H1 (cell line): ENCODE measurements at regions not wholly inside any gene's neighbourhood (a gene's known extent, or its start where the extent isn't known, plus 50 kb on each side); places are given as distances from the start of the nearest gene placed in this dataset.

Experiments used
- CBX5 ChIP-seq: fragments of 300-800, 300-1000 bp; sonication (generic); IDR thresholded peaks from 2 replicates; pipeline ENCODE4 v1.7.1; 2016; ENCODE audit warnings: antibody characterized with exemption, low read length, low read depth
- CHD1 ChIP-seq: IDR thresholded peaks from 2 replicates; pipeline ENCODE4 v1.6.1; 2012; ENCODE audit warnings: low read depth, low read length, improper control_type of control experiment
- CREB1 ChIP-seq: IDR thresholded peaks from 2 replicates; pipeline ENCODE4 v1.6.1; 2012; ENCODE audit warnings: inconsistent platforms
- CTBP2 ChIP-seq: IDR thresholded peaks from 2 replicates; pipeline ENCODE4 v1.7.0; 2011; ENCODE audit warnings: borderline replicate concordance, mild to moderate bottlenecking, moderate library complexity, mixed read lengths, low read length; ENCODE audit not compliant: insufficient read depth, insufficient read length
- KDM1A ChIP-seq: fragments of 200-600, 300-600 bp; sonication (generic); IDR thresholded peaks from 2 replicates; pipeline ENCODE4 v1.7.1; 2016; ENCODE audit warnings: mild to moderate bottlenecking, low read length, borderline replicate concordance
- KDM4A ChIP-seq: IDR thresholded peaks from one replicate; pipeline ENCODE4 v1.7.1; 2012; ENCODE audit warnings: low read depth, mild to moderate bottlenecking, moderate library complexity, low read length, inconsistent platforms; ENCODE audit not compliant: severe bottlenecking
- MAFK ChIP-seq: IDR thresholded peaks from 2 replicates; pipeline ENCODE4 v1.6.1; 2012; ENCODE audit warnings: low read depth, mild to moderate bottlenecking, improper control_type of control experiment, low read length
- POLR2A ChIP-seq, 2 experiments: IDR thresholded peaks; 1 replicate in 1 of 2; 2 replicates in 1 of 2; pipeline ENCODE4 v1.6.1; 2011; ENCODE audit warnings: low read depth in 2 of 2, low read length in 2 of 2, mild to moderate bottlenecking in 2 of 2; ENCODE audit errors: control extremely low read depth in 1 of 2
- RFX5 ChIP-seq: IDR thresholded peaks from 2 replicates; pipeline ENCODE4 v1.6.1; 2011; ENCODE audit warnings: low read depth, low read length, improper control_type of control experiment, borderline replicate concordance
- SIN3A ChIP-seq, 2 experiments: IDR thresholded peaks in 1 of 2; conservative IDR thresholded peaks in 1 of 2; 2 replicates each; pipeline ENCODE4 v1.6.1; 2011 to 2012; ENCODE audit warnings: low read length in 2 of 2, improper control_type of control experiment in 1 of 2, low read depth in 1 of 2, mild to moderate bottlenecking in 1 of 2
- SP1 ChIP-seq: IDR thresholded peaks from 2 replicates; pipeline ENCODE4 v1.6.1; 2011; ENCODE audit warnings: low read depth, low read length
- TAF1 ChIP-seq: IDR thresholded peaks from 2 replicates; pipeline ENCODE4 v1.6.1; 2011; ENCODE audit warnings: mild to moderate bottlenecking, low read depth, low read length
- YY1 ChIP-seq: IDR thresholded peaks from 2 replicates; pipeline ENCODE4 v1.6.1; 2011; ENCODE audit warnings: low read depth, mild to moderate bottlenecking, low read length
- TF ChIP-seq, protein P1 (sequence below): fragments of 300-600 bp; sonication (generic); IDR thresholded peaks from 2 replicates; pipeline ENCODE4 v1.7.1; 2012; ENCODE audit warnings: low read length, moderate library complexity, mild to moderate bottlenecking, inconsistent platforms; ENCODE audit not compliant: insufficient replicate concordance

DNA sequence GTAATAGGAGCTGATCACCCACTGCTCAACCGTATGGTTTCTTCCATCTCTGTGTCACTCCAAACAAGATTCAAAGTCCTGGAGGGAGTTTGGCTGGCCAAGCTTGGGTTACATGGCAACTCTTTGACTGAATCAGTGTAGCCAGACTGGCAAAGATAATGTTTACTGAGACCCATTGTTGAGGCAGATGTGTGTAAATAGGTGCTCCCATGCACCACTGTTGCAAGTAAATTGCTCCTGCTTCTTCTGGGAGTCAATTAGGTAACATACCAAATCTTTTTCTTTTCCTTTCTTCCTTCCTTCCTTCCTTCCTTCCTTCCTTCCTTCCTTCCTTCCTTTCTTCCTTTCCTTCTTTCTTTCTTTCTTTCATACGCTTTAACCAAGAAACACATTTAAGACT, 86.3 kb upstream of the DHX40 start (continued):
- TF ChIP-seq, protein P1, sequence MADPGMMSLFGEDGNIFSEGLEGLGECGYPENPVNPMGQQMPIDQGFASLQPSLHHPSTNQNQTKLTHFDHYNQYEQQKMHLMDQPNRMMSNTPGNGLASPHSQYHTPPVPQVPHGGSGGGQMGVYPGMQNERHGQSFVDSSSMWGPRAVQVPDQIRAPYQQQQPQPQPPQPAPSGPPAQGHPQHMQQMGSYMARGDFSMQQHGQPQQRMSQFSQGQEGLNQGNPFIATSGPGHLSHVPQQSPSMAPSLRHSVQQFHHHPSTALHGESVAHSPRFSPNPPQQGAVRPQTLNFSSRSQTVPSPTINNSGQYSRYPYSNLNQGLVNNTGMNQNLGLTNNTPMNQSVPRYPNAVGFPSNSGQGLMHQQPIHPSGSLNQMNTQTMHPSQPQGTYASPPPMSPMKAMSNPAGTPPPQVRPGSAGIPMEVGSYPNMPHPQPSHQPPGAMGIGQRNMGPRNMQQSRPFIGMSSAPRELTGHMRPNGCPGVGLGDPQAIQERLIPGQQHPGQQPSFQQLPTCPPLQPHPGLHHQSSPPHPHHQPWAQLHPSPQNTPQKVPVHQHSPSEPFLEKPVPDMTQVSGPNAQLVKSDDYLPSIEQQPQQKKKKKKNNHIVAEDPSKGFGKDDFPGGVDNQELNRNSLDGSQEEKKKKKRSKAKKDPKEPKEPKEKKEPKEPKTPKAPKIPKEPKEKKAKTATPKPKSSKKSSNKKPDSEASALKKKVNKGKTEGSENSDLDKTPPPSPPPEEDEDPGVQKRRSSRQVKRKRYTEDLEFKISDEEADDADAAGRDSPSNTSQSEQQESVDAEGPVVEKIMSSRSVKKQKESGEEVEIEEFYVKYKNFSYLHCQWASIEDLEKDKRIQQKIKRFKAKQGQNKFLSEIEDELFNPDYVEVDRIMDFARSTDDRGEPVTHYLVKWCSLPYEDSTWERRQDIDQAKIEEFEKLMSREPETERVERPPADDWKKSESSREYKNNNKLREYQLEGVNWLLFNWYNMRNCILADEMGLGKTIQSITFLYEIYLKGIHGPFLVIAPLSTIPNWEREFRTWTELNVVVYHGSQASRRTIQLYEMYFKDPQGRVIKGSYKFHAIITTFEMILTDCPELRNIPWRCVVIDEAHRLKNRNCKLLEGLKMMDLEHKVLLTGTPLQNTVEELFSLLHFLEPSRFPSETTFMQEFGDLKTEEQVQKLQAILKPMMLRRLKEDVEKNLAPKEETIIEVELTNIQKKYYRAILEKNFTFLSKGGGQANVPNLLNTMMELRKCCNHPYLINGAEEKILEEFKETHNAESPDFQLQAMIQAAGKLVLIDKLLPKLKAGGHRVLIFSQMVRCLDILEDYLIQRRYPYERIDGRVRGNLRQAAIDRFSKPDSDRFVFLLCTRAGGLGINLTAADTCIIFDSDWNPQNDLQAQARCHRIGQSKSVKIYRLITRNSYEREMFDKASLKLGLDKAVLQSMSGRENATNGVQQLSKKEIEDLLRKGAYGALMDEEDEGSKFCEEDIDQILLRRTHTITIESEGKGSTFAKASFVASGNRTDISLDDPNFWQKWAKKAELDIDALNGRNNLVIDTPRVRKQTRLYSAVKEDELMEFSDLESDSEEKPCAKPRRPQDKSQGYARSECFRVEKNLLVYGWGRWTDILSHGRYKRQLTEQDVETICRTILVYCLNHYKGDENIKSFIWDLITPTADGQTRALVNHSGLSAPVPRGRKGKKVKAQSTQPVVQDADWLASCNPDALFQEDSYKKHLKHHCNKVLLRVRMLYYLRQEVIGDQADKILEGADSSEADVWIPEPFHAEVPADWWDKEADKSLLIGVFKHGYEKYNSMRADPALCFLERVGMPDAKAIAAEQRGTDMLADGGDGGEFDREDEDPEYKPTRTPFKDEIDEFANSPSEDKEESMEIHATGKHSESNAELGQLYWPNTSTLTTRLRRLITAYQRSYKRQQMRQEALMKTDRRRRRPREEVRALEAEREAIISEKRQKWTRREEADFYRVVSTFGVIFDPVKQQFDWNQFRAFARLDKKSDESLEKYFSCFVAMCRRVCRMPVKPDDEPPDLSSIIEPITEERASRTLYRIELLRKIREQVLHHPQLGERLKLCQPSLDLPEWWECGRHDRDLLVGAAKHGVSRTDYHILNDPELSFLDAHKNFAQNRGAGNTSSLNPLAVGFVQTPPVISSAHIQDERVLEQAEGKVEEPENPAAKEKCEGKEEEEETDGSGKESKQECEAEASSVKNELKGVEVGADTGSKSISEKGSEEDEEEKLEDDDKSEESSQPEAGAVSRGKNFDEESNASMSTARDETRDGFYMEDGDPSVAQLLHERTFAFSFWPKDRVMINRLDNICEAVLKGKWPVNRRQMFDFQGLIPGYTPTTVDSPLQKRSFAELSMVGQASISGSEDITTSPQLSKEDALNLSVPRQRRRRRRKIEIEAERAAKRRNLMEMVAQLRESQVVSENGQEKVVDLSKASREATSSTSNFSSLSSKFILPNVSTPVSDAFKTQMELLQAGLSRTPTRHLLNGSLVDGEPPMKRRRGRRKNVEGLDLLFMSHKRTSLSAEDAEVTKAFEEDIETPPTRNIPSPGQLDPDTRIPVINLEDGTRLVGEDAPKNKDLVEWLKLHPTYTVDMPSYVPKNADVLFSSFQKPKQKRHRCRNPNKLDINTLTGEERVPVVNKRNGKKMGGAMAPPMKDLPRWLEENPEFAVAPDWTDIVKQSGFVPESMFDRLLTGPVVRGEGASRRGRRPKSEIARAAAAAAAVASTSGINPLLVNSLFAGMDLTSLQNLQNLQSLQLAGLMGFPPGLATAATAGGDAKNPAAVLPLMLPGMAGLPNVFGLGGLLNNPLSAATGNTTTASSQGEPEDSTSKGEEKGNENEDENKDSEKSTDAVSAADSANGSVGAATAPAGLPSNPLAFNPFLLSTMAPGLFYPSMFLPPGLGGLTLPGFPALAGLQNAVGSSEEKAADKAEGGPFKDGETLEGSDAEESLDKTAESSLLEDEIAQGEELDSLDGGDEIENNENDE, result no peak
- TF ChIP-seq MAFK (no peak), SIN3A (conservative IDR thresholded peaks at IDR 0.05 in 1 of 2, IDR thresholded peaks at IDR 0.05 in 1 of 2; ENCODE audit: low read depth in 1 of 2, low read length in 2 of 2) (no peak), CTBP2 (no peak), CBX5 (no peak), CREB1 (no peak), RFX5 (no peak), CHD1 (no peak), KDM4A (no peak), SP1 (no peak), POLR2A (IDR thresholded peaks at IDR 0.05; ENCODE audit: control extremely low read depth in 1 of 2, low read depth in 2 of 2, low read length in 2 of 2) (no peak), KDM1A (no peak), TAF1 (no peak), YY1 (no peak)
